ENCODE measurements at regions not wholly inside any gene's neighbourhood (a gene's known extent, or its start where the extent isn't known, plus 50 kb on each side); places are given as distances from the start of the nearest gene placed in this dataset.

- no peak for DNase-seq (ENCODE audit: low read depth)
- TF ChIP-seq, protein P1, sequence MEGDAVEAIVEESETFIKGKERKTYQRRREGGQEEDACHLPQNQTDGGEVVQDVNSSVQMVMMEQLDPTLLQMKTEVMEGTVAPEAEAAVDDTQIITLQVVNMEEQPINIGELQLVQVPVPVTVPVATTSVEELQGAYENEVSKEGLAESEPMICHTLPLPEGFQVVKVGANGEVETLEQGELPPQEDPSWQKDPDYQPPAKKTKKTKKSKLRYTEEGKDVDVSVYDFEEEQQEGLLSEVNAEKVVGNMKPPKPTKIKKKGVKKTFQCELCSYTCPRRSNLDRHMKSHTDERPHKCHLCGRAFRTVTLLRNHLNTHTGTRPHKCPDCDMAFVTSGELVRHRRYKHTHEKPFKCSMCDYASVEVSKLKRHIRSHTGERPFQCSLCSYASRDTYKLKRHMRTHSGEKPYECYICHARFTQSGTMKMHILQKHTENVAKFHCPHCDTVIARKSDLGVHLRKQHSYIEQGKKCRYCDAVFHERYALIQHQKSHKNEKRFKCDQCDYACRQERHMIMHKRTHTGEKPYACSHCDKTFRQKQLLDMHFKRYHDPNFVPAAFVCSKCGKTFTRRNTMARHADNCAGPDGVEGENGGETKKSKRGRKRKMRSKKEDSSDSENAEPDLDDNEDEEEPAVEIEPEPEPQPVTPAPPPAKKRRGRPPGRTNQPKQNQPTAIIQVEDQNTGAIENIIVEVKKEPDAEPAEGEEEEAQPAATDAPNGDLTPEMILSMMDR (IDR thresholded peaks at IDR 0.05; ENCODE audit: control insufficient read depth, extremely low read depth, insufficient read depth): no peak
Observed at GRCh38 chr14:104315625-104316024, 177.2 kb downstream of the KIF26A start.

DNA sequence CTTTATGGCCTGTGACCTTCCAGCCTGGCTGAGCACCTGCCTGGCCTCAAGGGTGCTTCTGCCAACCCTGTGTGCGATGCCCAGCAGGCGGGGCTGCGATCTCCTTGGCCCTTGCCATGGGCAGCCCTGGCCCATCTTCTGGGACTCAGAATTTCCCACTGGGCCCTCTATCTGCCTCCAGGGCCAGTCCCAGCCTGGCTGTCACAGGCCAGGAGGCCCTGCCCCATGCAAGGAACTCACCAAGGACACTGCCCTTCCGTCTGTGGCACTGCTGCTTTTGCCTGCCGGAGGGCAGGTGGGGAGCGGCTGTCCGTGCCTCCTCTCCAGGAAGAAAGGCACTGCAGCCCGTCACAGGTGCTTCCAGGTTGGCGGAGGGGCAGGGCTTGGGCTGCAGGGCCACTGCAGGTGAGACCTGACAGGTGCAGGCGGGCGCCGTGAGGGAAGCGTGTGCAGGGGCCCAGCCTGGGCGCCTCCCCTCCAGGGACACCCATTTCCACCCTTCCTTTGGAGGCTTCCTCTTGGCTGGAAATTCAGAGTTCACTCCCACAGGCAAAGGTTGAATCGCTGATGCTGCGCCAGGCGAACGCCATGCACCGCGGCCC, 177.8 kb downstream of the KIF26A start:
- DNase-seq (ENCODE audit: low read depth): no peak
- H3K4me3 ChIP-seq (ENCODE audit: low read depth, low read length): no peak overlapping the region
- TF ChIP-seq, protein P1 (IDR thresholded peaks at IDR 0.05; ENCODE audit: control insufficient read depth, extremely low read depth, insufficient read depth): no peak

More at GRCh38 chr14:104315625-104316024, 177.2 kb downstream of the KIF26A start:
- no peak overlapping the region for H3K4me3 ChIP-seq (ENCODE audit: low read depth, low read length)

- no peak overlapping the region for H3K4me3 ChIP-seq (ENCODE audit: low read depth, low read length)
- DNase-seq (ENCODE audit: low read depth): no peak
- TF ChIP-seq, protein P1 (IDR thresholded peaks at IDR 0.05; ENCODE audit: control insufficient read depth, extremely low read depth, insufficient read depth): no peak
Observed at GRCh38 chr14:104316723-104317491, 178.5 kb downstream of the KIF26A start.

DNA sequence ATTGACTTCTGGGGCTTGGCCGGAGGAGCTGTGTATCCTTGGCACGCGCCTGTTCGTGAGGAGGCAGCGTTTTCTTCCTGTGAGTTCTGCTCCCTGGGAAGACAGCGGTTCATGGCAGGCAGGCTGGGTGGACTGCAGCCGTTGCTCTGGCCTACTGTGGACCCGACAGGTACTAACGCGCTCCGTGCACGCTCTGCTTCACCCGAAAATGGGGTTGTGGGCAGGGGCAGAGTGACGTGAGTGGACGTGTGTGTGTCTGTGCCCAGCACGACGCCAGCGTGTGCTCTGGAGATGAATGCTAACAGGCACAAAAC, 179.1 kb downstream of the KIF26A start:
- no peak overlapping the region for H3K4me3 ChIP-seq (ENCODE audit: low read depth, low read length)
- TF ChIP-seq, protein P1 (IDR thresholded peaks at IDR 0.05; ENCODE audit: control insufficient read depth, extremely low read depth, insufficient read depth): no peak
- no peak for DNase-seq (ENCODE audit: low read depth)

GRCh38 chr14:104317975-104318557, 179.7 kb downstream of the KIF26A start:
- DNase-seq (ENCODE audit: low read depth): no peak
- TF ChIP-seq, protein P1 (IDR thresholded peaks at IDR 0.05; ENCODE audit: control insufficient read depth, extremely low read depth, insufficient read depth): no peak
- no peak overlapping the region for H3K4me3 ChIP-seq (ENCODE audit: low read depth, low read length)

- DNase-seq (ENCODE audit: low read depth): no peak
- TF ChIP-seq, protein P1 (IDR thresholded peaks at IDR 0.05; ENCODE audit: control insufficient read depth, extremely low read depth, insufficient read depth): no peak
- H3K4me3 ChIP-seq (ENCODE audit: low read depth, low read length): no peak overlapping the region
Observed at GRCh38 chr14:104318558-104319490, 180.4 kb downstream of the KIF26A start.

All from LNCaP clone FGC (cell line).